ENCODE measurements at regions not wholly inside any gene's neighbourhood (a gene's known extent, or its start where the extent isn't known, plus 50 kb on each side); places are given as distances from the start of the nearest gene placed in this dataset.
A peak's percentile ranks its signal among the peaks of the same experiment; 100 is the strongest.

- no peak for TF ChIP-seq CTCF (IDR thresholded peaks at IDR 0.05; ENCODE audit: control insufficient read depth, extremely low read depth, insufficient read depth)
- DNase-seq (ENCODE audit: low read depth) = no peak
- no peak overlapping the region for H3K4me3 ChIP-seq (ENCODE audit: low read depth, low read length)
These were observed 86.0 kb downstream of the IRF8 start for GRCh38 chr16:85984947-85985451.

GRCh38 chr16:85986931-85987749 lies 88.2 kb downstream of the IRF8 start:
- no peak overlapping the region for H3K4me3 ChIP-seq (ENCODE audit: low read depth, low read length)
- no peak for DNase-seq (ENCODE audit: low read depth)
- TF ChIP-seq CTCF (IDR thresholded peaks at IDR 0.05; ENCODE audit: control insufficient read depth, extremely low read depth, insufficient read depth) = peak; percentile 37; the same call in 1 of the 2 replicates

- H3K4me3 ChIP-seq (ENCODE audit: low read depth, low read length) = no peak overlapping the region
- TF ChIP-seq CTCF (IDR thresholded peaks at IDR 0.05; ENCODE audit: control insufficient read depth, extremely low read depth, insufficient read depth) = no peak
- DNase-seq (ENCODE audit: low read depth) = no peak
These were observed 88.8 kb downstream of the IRF8 start for GRCh38 chr16:85987750-85988078.

GRCh38 chr16:85988306-85988705 lies 89.3 kb downstream of the IRF8 start:
- no peak for TF ChIP-seq CTCF (IDR thresholded peaks at IDR 0.05; ENCODE audit: control insufficient read depth, extremely low read depth, insufficient read depth)
- DNase-seq (ENCODE audit: low read depth) = no peak
- H3K4me3 ChIP-seq (ENCODE audit: low read depth, low read length) = no peak overlapping the region

- no peak for DNase-seq (ENCODE audit: low read depth)
- H3K4me3 ChIP-seq (ENCODE audit: low read depth, low read length) = no peak overlapping the region
- no peak for TF ChIP-seq CTCF (IDR thresholded peaks at IDR 0.05; ENCODE audit: control insufficient read depth, extremely low read depth, insufficient read depth)
These were observed 89.9 kb downstream of the IRF8 start for GRCh38 chr16:85988723-85989313.

GRCh38 chr16:85989376-85989775 lies 90.4 kb downstream of the IRF8 start:
- H3K4me3 ChIP-seq (ENCODE audit: low read depth, low read length) = no peak overlapping the region
- no peak for DNase-seq (ENCODE audit: low read depth)
- no peak for TF ChIP-seq CTCF (IDR thresholded peaks at IDR 0.05; ENCODE audit: control insufficient read depth, extremely low read depth, insufficient read depth)
